Astrocyte (in vitro differentiated cells and primary cell): ENCODE measurements at regions not wholly inside any gene's neighbourhood (a gene's known extent, or its start where the extent isn't known, plus 50 kb on each side); places are given as distances from the start of the nearest gene placed in this dataset.

Source experiments
- DNase-seq: peaks from one replicate; pipeline ENCODE4 v3.0.0-alpha.2; 2010; ENCODE audit warnings: low read depth
- FAIRE-seq: peaks from 2 replicates; lab custom pipeline; 2011; peaks lifted over from hg19 to GRCh38; lab: Jason Lieb, UNC
- H2AFZ ChIP-seq: 2 replicates; pipeline ENCODE4 v1.6.0; 2012; ENCODE audit warnings: low read depth, low read length, inconsistent platforms
- H3K27ac ChIP-seq: 2 replicates; pipeline ENCODE4 v1.5.1; 2011; ENCODE audit warnings: low read depth, low read length, inconsistent platforms
- H3K27me3 ChIP-seq: 2 replicates; pipeline ENCODE4 v1.6.0; 2011; ENCODE audit warnings: low read length, inconsistent platforms; ENCODE audit not compliant: insufficient read depth
- H3K36me3 ChIP-seq: 2 replicates; pipeline ENCODE4 v1.5.1; 2011; ENCODE audit warnings: low read length, inconsistent platforms; ENCODE audit not compliant: insufficient read depth
- H3K4me1 ChIP-seq: 2 replicates; pipeline ENCODE4 v1.5.1; 2011; ENCODE audit warnings: low read length, inconsistent platforms; ENCODE audit not compliant: insufficient read depth
- H3K4me2 ChIP-seq: 2 replicates; pipeline ENCODE4 v1.6.0; 2012; ENCODE audit warnings: low read length, inconsistent platforms
- H3K4me3 ChIP-seq: 2 replicates; pipeline ENCODE4 v1.5.1; 2011; ENCODE audit warnings: low read depth, mild to moderate bottlenecking, low read length, inconsistent platforms; ENCODE audit not compliant: insufficient read depth
- H3K79me2 ChIP-seq: 2 replicates; pipeline ENCODE4 v1.6.0; 2012; ENCODE audit warnings: mild to moderate bottlenecking, low read length, inconsistent platforms; ENCODE audit not compliant: insufficient read depth
- H3K9ac ChIP-seq: 2 replicates; pipeline ENCODE4 v1.6.0; 2012; ENCODE audit warnings: mild to moderate bottlenecking, low read length, inconsistent platforms
- H3K9me3 ChIP-seq: 2 replicates; pipeline ENCODE4 v1.5.1; 2012; ENCODE audit warnings: low read depth, mild to moderate bottlenecking, low read length, inconsistent platforms; ENCODE audit not compliant: insufficient read depth
- H4K20me1 ChIP-seq: 2 replicates; pipeline ENCODE4 v1.6.0; 2012; ENCODE audit warnings: low read length, inconsistent platforms; ENCODE audit not compliant: insufficient read depth
- H3K27ac Mint-ChIP-seq: one replicate; pipeline ENCODE4 v1.8.0; 2021; ENCODE audit warnings: mild to moderate bottlenecking, mixed read lengths; ENCODE audit not compliant: unreplicated experiment
- H3K27me3 Mint-ChIP-seq: one replicate; pipeline ENCODE4 v1.8.0; 2021; ENCODE audit warnings: low read depth, mixed read lengths; ENCODE audit not compliant: unreplicated experiment
- H3K36me3 Mint-ChIP-seq: one replicate; pipeline ENCODE4 v1.8.0; 2021; ENCODE audit warnings: low read depth, mixed read lengths; ENCODE audit not compliant: unreplicated experiment
- H3K4me1 Mint-ChIP-seq: one replicate; pipeline ENCODE4 v1.8.0; 2021; ENCODE audit warnings: low read depth, mixed read lengths; ENCODE audit not compliant: unreplicated experiment
- H3K4me3 Mint-ChIP-seq: one replicate; pipeline ENCODE4 v1.8.0; 2021; ENCODE audit warnings: mild to moderate bottlenecking, moderate library complexity, mixed read lengths; ENCODE audit not compliant: unreplicated experiment
- H3K9me3 Mint-ChIP-seq: one replicate; pipeline ENCODE4 v1.8.0; 2021; ENCODE audit warnings: mild to moderate bottlenecking, mixed read lengths; ENCODE audit not compliant: unreplicated experiment
- EZH2 ChIP-seq: IDR thresholded peaks from 2 replicates; pipeline ENCODE4 v1.6.1; 2012; ENCODE audit warnings: mild to moderate bottlenecking, low read length, inconsistent platforms; ENCODE audit not compliant: insufficient read depth
- TF ChIP-seq, protein P1 (sequence below): IDR thresholded peaks from 2 replicates; pipeline ENCODE4 v1.5.1; 2011; ENCODE audit warnings: low read depth, mild to moderate bottlenecking, inconsistent platforms, low read length, moderate library complexity; ENCODE audit not compliant: insufficient read depth

DNA sequence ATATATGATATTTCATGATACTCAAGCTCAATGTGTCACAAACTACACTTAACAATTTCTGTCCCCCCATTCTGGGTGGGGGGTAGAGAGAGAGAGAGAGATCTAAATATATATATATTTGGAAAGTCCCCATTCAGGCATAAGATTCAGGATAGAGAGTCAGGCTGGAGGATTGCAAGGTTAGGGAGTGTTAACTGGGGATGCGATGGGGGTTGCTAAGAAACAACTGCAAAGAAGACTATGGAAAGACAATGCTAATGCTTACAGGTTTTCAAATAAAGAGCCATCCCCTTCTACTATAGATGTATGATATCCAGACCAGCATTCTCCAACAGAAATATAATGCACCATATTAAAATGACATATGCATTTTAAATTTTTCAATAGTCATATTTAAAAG, 79.2 kb upstream of the OR5AK2 start:
- Mint-ChIP-seq H3K36me3 (no peaks in the 10 kb centered on the region), H3K27me3 (no peaks in the 10 kb centered on the region), H3K4me1 (peaks cover 22% of the 10 kb centered on the region), H3K27ac (peak overlapping the region; percentile 18), H3K4me3 (no peak overlapping the region), H3K9me3 (no peaks in the 10 kb centered on the region)
- H3K27me3 ChIP-seq: no peaks in the 10 kb centered on the region
- FAIRE-seq (no peak), DNase-seq (no peak)
- no peak overlapping the region for H3K9ac ChIP-seq
- no peak overlapping the region for H3K27ac ChIP-seq
- TF ChIP-seq, protein P1, sequence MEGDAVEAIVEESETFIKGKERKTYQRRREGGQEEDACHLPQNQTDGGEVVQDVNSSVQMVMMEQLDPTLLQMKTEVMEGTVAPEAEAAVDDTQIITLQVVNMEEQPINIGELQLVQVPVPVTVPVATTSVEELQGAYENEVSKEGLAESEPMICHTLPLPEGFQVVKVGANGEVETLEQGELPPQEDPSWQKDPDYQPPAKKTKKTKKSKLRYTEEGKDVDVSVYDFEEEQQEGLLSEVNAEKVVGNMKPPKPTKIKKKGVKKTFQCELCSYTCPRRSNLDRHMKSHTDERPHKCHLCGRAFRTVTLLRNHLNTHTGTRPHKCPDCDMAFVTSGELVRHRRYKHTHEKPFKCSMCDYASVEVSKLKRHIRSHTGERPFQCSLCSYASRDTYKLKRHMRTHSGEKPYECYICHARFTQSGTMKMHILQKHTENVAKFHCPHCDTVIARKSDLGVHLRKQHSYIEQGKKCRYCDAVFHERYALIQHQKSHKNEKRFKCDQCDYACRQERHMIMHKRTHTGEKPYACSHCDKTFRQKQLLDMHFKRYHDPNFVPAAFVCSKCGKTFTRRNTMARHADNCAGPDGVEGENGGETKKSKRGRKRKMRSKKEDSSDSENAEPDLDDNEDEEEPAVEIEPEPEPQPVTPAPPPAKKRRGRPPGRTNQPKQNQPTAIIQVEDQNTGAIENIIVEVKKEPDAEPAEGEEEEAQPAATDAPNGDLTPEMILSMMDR: no peak
- TF ChIP-seq EZH2: no peak
- H3K36me3 ChIP-seq: no peaks in the 10 kb centered on the region
- no peaks in the 10 kb centered on the region for H3K9me3 ChIP-seq
- H2AFZ ChIP-seq: no peak overlapping the region
- no peaks in the 10 kb centered on the region for H3K79me2 ChIP-seq
- H3K4me2 ChIP-seq: no peak overlapping the region
- H3K4me3 ChIP-seq: no peak overlapping the region
- H3K4me1 ChIP-seq: peaks cover 8% of the 10 kb centered on the region
- no peaks in the 10 kb centered on the region for H4K20me1 ChIP-seq

DNA sequence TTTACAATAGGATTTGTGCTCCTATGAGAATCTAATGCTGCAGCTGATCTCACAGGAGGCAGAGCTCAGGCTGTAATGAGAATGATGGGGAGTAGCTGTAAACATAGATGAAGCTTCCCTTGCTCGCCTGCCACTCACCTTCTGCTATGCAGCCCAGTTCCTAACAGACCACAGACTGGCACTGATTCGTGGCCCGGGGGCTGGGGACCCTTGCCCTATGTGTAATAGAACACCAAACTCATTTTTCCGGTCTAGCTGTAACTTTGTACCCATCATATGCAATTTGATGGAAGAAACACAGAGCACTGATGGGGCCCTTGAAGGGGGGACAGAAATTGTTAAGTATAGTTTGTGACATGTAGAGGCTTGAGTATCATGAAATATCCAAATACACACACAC, 79.6 kb upstream of the OR5AK2 start:
- Histone ChIP-seq H3K79me2 (no peaks in the 10 kb centered on the region), H3K27ac (no peak overlapping the region), H3K4me1 (peaks cover 8% of the 10 kb centered on the region), H4K20me1 (no peaks in the 10 kb centered on the region), H3K9ac (no peak overlapping the region), H3K9me3 (no peaks in the 10 kb centered on the region), H2AFZ (no peak overlapping the region), H3K4me2 (no peak overlapping the region), H3K4me3 (no peak overlapping the region), H3K27me3 (no peaks in the 10 kb centered on the region), H3K36me3 (no peaks in the 10 kb centered on the region)
- H3K4me1 Mint-ChIP-seq: peaks cover 22% of the 10 kb centered on the region
- DNase-seq (no peak), FAIRE-seq (no peak)
- no peaks in the 10 kb centered on the region for H3K36me3 Mint-ChIP-seq
- no peak overlapping the region for H3K27ac Mint-ChIP-seq
- no peak overlapping the region for H3K4me3 Mint-ChIP-seq
- H3K27me3 Mint-ChIP-seq: no peaks in the 10 kb centered on the region
- no peak for TF ChIP-seq EZH2
- TF ChIP-seq, protein P1: no peak
- no peaks in the 10 kb centered on the region for H3K9me3 Mint-ChIP-seq

DNA sequence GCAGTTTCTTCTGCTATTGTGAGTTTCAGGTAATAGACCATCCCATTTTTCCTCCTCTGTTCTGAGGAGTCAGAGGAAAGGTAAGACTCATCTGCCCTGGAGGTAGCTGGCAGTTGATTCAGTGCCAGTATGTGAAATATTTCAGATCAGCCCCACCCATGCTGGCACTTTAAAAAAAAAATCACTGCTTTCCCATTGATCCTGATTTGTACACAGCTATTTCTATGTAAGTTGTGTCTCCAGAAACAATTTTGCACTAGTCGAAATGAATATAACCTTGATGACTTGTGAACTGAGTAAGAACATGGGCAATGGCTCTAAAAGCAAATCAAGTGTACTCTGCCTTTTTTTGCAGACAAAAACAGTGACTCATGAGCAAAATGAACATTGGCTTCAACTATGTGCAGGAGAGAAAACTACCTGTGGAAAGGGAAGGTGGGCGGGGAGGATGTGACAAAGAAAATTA, 82.0 kb upstream of the OR5AK2 start:
- Mint-ChIP-seq H3K27me3 (no peaks in the 10 kb centered on the region), H3K4me3 (no peak overlapping the region), H3K27ac (no peak overlapping the region), H3K36me3 (no peaks in the 10 kb centered on the region), H3K4me1 (peaks cover 22% of the 10 kb centered on the region), H3K9me3 (no peaks in the 10 kb centered on the region)
- Histone ChIP-seq H3K9ac (no peak overlapping the region), H3K9me3 (no peaks in the 10 kb centered on the region), H4K20me1 (no peaks in the 10 kb centered on the region), H3K4me2 (no peak overlapping the region), H3K27me3 (no peaks in the 10 kb centered on the region), H3K36me3 (no peaks in the 10 kb centered on the region), H3K79me2 (no peaks in the 10 kb centered on the region), H3K27ac (no peak overlapping the region), H3K4me1 (peaks cover 8% of the 10 kb centered on the region), H2AFZ (no peak overlapping the region), H3K4me3 (no peak overlapping the region)
- TF ChIP-seq, protein P1: no peak
- no peak for TF ChIP-seq EZH2
- no peak for FAIRE-seq
- DNase-seq: no peak
